HG03175 (cell line): ENCODE measurements at regions not wholly inside any gene's neighbourhood (a gene's known extent, or its start where the extent isn't known, plus 50 kb on each side); places are given as distances from the start of the nearest gene placed in this dataset.
"Not testable (repeated sequence)": the region's sequence is repeated elsewhere in the genome, so short reads cannot be mapped to it uniquely, and the experiment has no call there.

Experiments
- ATAC-seq: cut with Tn5 transposase; IDR thresholded peaks from one replicate; pipeline ENCODE4 v1.9.1; 2021; ENCODE audit warnings: mild to moderate bottlenecking, moderate library complexity; ENCODE audit not compliant: unreplicated experiment

DNA sequence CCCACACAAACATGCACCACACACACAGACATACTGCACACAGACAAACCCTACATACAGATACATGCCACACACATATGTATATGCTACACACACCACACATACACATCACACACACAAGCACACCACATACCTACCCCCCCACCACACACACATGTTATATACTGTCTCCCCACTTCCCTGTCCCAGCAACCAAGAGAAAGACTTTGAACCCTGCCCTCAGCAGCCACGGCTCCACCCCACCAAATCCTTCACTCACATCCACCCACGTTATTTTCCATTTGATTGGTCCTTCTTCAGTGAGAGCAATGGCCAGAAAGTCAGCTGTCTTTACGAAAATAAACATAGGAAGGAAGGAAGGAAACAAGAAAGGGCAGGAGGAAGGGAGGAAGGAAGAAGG, 479.8 kb downstream of the DIRAS2 start:
- ATAC-seq, result no peak

DNA sequence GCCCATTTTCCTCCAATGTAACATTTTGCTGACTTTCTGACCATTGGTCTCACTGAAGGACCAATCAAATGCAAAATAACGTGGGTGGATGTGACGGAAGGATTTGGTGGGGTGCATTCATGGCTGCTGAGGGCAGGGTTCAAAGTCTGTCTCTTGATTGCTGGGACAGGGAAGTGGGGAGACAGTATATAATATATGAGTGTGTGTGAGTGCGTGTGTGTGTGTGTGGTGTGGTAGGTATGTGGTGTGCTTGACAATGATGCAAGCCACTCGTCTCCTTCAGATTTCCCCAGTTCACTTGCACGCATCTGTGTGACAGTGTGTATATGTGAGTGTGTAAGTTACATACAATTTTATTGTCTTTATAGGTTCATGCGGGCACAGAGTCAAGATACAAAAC, 477.3 kb downstream of the DIRAS2 start:
- ATAC-seq, result no peak

DNA sequence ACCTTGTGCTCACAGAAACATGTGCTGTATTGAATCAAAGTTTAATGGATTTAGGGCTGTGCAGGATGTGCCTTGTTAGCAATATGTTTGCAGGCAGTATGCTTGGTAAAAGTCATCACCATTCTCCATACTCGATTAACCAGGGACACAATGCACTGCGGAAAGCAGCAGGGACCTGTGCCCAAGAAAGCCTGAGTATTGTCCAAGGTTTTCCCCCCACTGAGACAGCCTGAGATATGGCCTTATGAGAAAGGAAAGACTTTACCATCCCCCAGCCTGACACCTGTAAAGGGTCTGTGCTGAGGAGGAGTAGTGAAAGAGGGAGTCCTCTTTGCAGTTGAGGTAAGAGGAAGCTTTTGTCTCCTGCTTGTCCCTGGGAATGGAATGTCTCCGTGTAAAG, 476.2 kb downstream of the DIRAS2 start:
- ATAC-seq, result not testable (repeated sequence)

DNA sequence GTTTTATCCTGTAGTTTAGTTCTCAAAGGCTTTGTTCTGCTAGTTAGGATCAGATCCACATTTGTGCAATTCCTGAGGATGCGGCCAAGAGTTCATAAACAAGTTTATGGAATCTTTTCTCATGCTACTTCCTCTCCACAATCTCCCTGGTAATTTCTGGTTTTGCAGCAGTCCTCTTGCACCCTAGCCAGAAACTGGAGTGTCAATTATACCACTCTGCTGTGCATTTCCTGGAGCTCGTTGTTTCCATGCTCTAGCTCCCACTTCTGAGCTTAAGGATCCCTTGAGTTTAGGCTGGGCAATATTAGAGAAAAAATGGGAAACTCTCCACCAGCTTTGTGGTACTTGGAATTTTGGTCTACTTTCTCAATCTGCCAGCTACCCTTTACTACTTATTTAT, 474.7 kb downstream of the DIRAS2 start:
- no peak for ATAC-seq

DNA sequence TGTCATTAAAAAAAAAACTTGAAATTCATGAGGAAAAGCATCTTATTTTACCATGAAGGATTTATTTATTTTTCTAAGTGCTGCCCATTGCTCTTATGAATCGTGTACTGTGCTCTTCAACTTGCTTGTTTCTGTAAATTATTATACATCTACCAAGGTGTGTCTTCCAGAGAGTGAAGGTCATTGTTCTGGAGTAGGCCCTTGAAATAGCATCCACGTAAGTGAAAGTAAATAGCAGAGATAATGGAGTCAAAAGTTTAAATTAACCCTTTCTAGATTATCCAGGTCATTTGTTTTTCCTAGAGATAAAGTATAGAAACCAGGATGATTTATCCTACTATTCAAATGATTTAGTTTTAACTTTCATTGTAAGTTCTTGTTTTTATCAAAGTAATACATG, 473.1 kb downstream of the DIRAS2 start:
- ATAC-seq, result no peak

DNA sequence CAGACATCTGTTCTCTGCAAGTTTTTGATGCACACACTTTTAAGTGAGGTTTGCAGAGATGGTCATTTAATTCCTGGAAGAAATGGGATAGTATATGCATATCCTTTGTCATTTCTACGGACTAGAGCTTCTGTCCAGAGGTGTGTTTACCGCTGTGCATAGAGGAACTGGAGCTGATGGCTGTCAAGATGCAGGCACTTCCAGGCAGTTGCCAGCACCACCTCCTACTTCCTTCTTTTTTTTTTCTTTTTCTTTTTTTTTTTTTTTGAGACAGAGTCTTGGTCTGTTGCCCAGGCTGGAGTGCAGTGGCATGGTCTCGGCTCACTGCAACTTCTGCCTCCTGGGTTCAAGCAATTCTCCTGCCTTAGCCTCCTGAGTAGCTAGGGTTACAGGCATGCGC, 468.7 kb downstream of the DIRAS2 start:
- not testable (repeated sequence) for ATAC-seq

DNA sequence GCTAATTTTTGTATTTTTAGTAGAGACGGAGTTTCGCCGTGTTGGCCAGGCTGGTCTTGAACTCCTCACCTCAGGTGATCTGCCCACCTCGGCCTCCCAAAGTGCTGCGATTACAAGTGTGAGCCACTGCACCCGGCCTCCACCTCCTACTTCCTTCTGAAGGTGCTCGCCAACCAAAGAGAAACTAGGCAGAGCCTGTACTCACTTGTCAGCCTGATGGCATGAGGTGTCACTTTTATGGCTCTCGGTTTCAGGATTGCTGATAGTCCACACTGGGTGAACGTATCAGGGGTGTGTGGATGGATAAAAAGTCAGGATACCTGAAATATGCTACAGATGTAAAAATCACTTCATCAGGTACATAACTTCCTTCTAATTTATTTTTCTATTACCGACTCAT, 468.3 kb downstream of the DIRAS2 start:
- not testable (repeated sequence) for ATAC-seq

DNA sequence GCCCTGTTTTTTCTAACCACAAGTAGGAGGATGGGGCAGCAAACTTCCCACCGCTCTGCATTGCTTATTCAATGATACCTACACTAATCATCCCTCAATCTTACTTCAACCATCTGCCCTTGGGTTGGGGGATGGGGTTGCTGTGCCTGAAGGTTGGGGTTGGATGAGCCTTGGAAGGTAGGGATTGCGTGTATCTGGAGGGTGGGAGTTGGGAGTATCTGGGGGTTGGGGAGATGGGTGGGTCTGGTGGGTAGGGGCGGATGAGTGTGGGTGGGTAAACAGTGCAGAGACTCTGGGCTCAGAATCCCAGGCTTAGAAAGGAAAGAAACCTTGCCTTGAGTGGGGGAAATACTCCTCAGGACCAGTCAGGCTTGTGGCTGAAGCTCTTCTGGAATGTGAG, 467.4 kb downstream of the DIRAS2 start:
- no peak for ATAC-seq

DNA sequence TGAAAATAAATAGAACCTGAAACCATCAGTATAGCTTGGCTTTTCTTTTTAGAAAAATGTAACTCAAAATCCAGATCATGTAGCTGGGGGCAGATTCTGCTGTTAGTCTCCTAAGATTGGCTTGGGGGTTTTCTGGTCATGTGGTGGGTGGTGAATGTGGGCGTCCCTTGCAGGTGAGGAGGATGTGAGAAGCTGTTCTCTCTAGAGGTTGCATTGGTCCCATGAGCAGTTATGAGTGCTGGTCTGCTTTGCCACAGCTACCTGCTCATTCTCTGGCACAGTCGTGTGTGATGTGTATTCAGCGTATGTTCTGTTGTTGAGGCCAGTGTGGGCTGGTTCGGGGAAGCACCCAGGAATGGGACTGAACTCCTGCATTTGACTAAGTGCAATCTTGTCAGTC, 466.8 kb downstream of the DIRAS2 start:
- ATAC-seq, result no peak

DNA sequence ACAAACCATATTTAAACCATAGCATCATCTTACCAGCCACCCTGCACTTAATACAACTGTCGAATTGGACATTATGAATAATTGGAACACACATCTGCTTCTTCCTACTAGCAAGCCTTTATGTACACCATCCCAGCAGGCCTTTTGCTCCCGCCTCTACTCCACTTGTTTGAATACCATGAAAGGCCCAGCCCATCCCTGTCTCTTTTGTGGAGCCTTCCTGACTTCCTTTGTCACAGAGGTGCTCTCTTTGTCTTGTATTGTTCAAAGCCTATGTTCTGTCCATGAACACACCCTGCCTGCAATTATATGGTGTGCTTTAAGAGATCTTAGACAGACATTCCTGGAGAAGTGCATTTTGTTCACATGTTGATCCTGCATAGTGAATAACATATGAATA, 465.7 kb downstream of the DIRAS2 start:
- no peak for ATAC-seq

DNA sequence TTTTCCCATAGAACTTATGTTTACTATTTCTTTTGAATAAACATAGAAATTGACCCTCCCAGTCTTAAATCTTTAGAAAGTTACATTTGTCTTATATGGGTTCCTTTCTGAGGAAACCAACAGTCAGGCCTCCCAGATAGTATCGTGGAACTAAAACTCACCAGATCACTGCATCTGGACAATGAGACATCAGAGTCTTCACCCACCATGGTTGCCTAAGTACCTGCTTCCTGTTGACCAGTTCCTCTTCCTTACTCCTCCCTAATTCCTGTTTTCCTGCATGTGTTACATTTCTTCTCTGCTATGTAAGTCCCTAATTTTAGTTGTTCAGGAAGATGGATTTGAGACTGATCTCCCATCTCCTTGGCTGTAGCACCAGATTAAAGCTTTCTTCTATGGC, 462.2 kb downstream of the DIRAS2 start:
- ATAC-seq, result no peak

DNA sequence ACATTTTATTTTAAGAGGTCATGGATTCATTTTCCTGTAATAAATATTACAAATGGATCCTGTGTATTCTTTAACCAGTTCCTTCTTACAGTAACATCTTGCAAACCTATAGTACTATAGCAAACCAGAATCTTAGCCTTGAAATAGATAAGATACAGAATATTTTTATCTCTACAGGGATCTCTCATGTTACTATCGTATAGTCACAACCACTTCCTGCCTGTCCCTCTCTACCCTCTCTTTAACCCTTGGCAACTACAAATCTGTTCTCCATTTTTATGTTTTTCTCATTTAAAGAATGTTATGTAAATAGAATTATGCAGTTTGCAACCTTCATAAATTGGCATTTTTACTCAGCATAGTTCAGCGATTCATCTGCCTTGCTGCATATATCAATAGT, 454.0 kb downstream of the DIRAS2 start:
- no peak for ATAC-seq

DNA sequence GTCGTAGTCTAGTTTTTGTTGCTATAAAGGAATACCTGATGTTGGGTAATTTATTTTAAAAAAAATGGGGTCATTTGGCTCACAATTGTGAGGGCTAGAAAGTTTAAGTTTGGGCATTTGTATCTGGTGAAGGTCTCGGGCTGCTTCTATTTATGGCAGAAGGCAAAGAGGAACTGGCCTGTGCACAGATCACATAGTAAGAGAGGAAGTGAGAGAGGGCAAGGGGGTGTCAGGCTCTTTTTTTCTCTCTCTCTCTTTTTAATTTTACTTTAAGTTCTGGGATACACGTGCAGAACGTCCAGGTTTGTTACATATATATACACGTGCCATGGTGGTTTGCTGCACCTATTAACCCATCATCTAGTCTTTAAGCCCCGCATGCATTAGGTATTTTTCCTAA, 453.3 kb downstream of the DIRAS2 start:
- ATAC-seq, result peak; percentile 95

DNA sequence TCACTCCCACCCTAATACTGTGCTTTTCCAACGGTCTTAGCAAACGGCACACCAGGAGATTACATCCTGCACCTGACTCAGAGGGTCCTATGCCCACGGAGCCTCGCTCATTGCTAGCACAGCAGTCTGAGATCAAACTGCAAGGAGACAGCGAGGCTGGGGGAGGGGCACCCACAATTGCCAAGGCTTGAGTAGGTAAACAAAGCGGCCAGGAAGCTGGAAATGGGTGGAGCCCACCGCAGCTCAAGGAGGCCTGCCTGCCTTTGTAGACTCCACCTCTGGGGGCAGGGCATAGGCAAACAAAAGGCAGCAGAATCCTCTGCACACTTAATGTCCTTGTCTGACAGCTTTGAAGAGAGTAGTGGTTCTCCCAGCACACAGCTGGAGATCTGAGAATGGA, 450.2 kb downstream of the DIRAS2 start:
- ATAC-seq, result not testable (repeated sequence)

DNA sequence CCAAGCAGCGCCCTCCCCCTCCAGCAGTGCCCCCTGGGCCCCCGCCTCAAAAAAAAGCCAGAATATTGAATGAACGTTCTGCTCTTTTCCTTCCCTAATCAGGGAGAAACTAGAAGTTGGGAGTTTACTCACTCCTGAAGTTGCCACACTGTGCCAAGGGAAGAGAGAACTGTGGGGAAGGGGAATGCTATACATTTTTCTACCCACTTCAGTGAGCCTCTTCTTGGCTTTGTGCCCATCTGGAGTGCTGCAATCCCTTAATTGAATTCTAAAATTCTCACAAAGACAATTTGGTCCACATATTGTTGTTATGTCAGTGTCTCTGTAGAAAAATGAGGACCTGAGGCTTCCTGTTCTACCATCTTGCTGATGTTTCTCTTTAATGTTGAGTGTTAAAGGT, 443.7 kb downstream of the DIRAS2 start:
- ATAC-seq, result no peak

DNA sequence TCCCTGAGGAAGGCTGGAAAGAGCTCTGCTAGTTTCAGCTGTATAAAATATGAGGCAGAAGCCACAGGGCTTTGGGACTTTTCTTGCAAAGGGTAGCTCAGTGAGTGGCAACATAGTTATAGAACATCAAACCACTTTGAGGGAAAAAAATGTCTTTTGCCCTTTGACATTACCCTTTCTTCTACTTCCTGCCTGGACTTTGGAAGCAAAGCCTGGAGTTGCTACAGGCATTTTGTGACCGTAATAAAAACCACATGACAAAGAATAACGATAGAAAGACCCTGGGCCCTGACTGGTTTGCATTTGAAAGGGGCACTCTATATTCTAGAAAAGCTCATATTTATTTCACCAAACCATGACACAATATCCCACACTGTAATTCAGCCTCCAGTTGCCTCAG, 440.9 kb downstream of the DIRAS2 start:
- ATAC-seq, result no peak

DNA sequence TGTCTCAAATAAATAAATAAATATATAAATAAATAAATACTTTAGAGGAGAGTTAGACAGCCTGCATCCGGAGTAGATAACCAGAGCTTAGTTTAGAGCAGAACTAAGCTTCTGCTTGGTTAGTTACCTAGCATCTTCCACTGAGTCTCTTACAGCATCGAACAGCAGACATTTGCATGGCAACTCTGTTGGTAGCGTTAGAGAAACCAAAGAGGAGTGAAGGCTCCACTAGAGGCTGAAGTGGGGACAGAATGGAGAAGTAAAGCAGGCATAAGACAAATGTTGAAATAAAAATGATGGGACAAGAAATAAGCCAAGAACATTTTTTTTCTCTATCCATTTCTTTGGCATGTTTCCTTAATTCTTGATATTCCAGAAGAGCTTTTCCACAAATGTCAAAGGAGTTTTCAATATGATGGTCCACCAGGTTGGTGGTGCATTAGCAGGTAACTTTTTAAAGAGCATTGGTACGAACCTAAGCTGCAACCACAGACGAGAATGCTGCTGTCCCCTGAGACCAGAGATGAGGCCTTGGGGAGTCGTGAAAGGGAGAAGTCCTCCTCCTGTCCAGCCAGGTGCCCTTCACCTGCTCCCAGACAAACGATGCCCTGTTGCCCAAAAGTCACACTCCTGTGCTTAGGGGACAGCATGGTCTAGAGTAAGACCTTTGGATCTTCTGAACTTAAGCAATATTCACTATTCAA, 438.3 kb downstream of the DIRAS2 start:
- ATAC-seq, result no peak

DNA sequence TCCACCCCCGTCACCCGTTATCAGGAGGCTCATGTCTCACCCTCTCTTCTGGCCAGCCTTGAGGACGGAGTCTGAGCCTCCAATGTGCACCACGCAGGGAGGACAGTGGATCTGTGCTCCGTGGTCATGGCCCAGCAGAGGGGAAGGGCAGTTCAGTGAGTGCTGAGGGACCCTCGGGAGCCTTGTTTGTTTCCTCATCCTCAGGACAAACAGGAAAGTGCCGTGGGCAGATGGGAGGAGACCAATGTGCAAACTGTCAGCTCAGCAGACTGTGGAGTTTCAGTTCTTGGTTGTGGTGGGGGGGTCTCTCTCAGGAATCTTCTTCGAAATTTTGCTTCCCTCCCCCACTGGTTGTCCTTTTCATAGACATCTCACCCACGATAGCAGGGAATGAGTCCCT, 429.6 kb downstream of the DIRAS2 start:
- not testable (repeated sequence) for ATAC-seq

DNA sequence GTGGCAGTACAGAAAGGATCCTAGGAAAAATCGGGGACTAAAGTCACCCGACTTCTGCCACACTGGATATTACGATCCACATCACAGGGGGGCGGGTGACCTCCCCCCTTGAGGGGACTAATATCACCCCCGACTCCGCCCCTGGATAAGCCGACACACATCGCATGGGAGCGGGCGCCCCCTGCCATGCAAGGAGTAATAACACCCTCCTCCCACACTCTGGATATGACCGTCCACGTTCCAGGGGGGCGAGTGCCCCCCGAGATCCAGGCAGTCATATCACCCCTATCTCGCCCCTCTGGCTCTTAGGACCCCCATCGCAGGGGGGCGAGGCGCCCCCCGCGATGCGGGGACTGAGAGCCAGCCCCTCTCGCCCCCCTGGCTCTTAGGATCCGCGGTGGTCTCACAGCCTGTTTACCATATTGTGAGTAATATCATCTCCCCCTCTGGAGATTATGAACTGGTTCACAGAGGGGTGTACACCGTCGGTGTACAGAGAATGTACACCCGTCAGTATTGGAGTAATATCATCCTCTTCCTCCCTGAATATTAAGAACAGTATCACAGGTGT, 423.0 kb downstream of the DIRAS2 start:
- no peak for ATAC-seq

DNA sequence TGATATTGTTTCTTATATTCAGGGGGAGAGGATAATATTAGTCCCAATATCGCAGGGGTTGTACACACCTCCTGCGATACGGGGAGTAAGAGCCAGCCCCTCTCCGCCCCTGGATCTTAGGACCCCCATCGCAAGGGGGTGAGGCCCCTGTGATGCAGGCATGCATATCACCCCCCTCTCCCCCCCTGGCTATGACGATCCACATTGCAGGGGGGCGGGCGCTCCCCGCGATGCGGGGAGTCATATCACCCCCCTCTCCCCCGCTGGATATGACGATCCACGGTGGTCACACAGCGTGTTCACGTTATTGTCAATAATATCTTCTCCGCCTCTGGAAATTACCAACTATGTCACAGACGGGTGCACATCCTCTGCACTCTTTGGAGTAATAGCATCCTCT, 420.7 kb downstream of the DIRAS2 start:
- ATAC-seq, result not testable (repeated sequence)

DNA sequence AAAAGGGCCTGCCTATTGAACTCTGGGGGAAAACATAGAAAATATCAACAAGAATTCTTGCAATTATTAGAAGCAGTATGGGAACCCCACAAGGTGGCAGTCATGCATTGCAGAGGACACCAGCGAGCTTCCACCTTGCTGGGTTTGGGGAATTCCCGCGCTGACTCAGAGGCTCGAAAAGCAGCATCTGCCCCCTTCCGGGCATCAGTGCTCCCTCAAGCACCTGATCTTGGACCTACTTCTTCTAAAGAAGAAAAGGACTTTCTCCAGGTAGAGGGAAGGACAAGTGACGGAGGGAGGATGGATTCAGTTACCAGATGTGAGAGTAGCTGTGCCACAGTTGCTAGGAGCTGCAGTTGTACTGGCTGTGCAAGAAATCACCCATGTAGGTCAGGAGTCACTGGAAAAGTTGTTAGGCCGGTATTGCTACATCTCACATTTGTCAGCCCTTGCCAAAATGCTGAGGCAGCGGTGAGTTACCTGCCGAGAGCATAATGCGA, 415.7 kb downstream of the DIRAS2 start:
- not testable (repeated sequence) for ATAC-seq

DNA sequence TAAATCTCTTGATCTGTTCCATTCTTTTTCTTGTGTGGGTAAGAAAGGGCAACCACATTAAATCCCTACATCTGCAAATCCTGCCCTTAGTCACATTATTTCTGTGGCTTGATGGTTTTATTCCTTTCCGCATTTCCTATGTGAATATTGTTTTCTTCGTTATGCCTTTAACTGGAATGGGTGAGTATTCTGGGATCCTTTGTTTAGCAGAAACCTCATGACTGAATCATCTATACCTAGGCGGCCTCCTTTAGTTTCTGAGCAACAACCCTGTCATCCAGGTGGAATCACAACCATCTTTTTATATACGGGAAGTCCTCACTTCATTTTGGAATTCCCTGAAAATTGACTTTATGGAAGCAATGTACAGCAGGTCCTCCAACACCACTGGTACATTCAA, 409.5 kb downstream of the DIRAS2 start:
- not testable (repeated sequence) for ATAC-seq

DNA sequence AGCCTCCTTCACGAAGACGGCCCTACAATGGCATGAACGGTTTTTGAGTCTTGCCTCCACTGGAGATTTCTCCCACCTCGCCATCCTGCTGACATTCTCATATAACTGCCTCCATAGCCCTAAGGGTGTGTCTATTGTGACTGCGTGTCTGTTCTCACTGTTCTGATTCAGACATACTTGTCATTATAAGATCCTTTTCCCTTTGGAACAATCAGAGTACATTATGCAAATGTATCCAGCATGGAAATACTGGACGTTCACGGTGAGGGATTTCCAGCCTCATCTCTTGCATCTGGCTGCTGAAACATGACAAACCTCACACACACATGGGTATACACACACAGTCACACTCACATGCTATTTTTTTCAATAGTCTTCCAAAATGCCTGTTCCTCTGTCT, 402.1 kb downstream of the DIRAS2 start:
- no peak for ATAC-seq
